ENCODE measurements at regions not wholly inside any gene's neighbourhood (a gene's known extent, or its start where the extent isn't known, plus 50 kb on each side); places are given as distances from the start of the nearest gene placed in this dataset.

DNA sequence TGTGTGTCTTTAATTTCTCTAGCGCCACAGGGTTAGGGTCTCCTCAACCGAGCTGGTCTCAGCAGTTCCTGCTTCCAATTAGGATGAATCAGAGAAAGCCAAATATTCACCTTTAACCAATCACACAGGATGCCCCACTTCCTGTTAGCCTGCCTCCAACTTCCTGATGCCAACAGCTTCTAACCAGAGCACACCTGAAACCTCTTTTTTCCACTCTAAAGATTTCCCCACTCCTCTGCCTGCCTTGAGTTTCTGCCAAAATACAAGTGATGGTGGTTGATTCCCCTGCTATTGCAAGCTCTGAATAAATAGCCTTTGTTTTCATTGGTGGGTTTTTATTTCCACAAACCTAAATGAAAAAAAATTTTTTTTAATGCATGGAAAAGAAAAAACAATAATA, 144.7 kb upstream of the UST start:
- H3K27ac Mint-ChIP-seq, result no peak overlapping the region
- H3K27me3 Mint-ChIP-seq (ENCODE audit: low read depth in 3 of 3), result peaks cover 6 to 14% (median 11%) of the 10 kb centered on the region in 3 donors
- no peaks in the 10 kb centered on the region for H3K36me3 Mint-ChIP-seq
- DNase-seq, result no peak
- H3K4me1 Mint-ChIP-seq, result no peaks in the 10 kb centered on the region
- H3K4me3 Mint-ChIP-seq, result no peak overlapping the region
- peaks cover 0 to 12% (median 6%) of the 10 kb centered on the region in 6 donors for H3K9me3 Mint-ChIP-seq

DNA sequence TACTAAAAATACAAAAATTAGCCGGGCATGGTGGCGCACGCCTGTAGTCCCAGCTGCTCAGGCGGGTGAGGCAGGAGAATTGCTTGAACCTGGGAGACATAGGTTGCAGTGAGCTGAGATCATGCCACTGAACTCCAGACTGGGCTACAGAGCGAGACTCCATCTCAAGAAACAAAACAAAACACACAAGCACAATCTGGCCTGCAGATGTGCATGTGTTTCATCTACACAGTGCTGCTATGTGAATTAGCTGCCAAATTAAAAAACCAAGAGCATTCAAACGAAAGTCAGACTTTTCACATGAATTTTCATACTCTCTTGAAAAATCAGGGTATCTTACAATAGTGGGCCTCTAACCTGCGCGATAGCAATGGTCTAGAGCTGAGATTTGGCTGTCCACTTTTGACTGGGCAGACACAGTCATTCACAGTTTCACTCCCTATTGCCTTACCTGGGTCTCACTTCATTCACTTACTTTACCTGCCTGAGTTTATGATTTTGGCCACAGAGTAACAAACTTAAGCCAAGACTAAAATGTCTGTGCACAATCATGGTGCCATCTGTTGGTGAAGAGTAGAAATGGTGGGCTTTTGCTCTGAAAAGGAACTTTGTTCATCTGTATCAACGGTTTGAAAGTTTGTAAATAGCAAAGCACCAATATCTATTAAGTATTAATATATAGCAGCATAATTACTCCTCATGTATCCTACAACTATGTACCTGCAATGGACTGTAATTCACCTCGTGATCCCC, 138.5 kb upstream of the UST start:
- Mint-ChIP-seq H3K4me3 (no peak overlapping the region), H3K4me1 (no peaks in the 10 kb centered on the region), H3K27me3 (ENCODE audit: low read depth in 3 of 3) (peaks cover 3 to 8% (median 5%) of the 10 kb centered on the region in 3 donors), H3K9me3 (peaks cover 0 to 2% (median 0%) of the 10 kb centered on the region in 6 donors), H3K36me3 (no peaks in the 10 kb centered on the region), H3K27ac (no peak overlapping the region)
- no peak for DNase-seq

DNA sequence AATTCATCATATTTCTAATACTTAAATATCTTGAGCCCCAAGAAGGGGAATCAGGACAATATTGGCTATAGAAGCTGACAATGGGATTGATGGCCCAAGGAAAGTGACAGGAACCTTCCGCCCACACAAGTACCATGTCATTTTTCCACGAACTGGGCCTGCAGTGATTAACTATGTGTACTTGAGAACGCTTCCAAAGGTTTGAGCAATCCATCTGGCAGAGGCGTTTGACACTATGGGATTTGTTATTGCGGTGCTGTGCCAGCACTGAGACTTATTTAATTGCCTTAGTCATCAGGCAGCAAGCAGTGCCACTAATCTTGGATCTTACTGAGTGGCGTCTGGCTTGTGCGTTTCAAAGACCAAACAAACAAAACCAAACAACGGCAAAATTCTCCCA, 135.6 kb upstream of the UST start:
- Mint-ChIP-seq H3K4me1 (no peaks in the 10 kb centered on the region), H3K4me3 (no peak overlapping the region), H3K27me3 (ENCODE audit: low read depth in 3 of 3) (peaks cover 2 to 10% (median 5%) of the 10 kb centered on the region in 3 donors), H3K27ac (no peak overlapping the region), H3K36me3 (no peaks in the 10 kb centered on the region), H3K9me3 (no peaks in the 10 kb centered on the region)
- no peak for DNase-seq

DNA sequence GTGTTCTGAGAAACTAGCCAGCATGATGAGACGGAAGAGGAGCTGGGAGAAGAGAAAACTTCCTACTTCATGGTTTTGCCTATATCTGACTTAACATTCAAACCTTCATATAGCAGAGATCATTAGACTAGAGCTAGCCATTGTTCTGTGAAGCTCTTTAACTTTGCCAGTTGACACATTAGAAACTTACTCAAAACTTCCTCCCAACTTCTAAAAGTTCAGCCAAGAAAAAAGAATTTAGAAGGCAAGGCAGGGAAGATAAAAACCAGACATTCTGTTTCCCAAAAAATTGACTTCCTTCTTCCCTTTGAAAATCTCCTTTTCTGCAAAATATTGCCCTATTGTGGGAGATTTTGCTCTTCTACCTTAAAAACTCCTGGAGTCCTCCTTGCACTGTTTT, 134.8 kb upstream of the UST start:
- Mint-ChIP-seq H3K27ac (no peak overlapping the region), H3K36me3 (no peaks in the 10 kb centered on the region), H3K4me1 (peaks cover 0 to under 1% of the 10 kb centered on the region in 2 donors), H3K9me3 (no peaks in the 10 kb centered on the region), H3K4me3 (no peak overlapping the region), H3K27me3 (ENCODE audit: low read depth in 3 of 3) (peaks cover 4 to 10% (median 5%) of the 10 kb centered on the region in 3 donors)
- DNase-seq, result no peak

DNA sequence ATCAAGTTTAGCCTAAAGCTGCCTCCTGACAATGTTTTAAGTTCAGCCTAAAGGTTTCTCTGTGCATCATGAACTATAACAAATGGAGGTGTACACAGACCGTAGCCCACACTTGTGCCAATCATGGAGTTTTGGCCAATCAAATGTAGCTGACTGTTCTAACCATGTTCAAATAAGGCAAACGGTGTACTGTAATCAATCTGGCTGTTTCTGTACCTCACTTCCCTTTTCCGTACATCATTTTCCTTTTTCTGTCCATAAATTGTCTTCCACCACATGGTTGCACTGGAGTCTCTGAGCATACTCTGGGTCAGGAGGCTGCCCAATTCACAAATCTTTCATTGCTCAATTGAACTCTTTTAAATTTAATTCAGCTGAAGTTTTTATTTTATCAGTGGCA, 132.2 kb upstream of the UST start:
- no peak overlapping the region for H3K4me3 Mint-ChIP-seq
- peaks cover 12 to 13% of the 10 kb centered on the region in 2 donors for H3K4me1 Mint-ChIP-seq
- no peaks in the 10 kb centered on the region for H3K36me3 Mint-ChIP-seq
- no peak for DNase-seq
- peaks cover 6 to 17% (median 6%) of the 10 kb centered on the region in 3 donors for H3K27me3 Mint-ChIP-seq (ENCODE audit: low read depth in 3 of 3)
- no peaks in the 10 kb centered on the region for H3K9me3 Mint-ChIP-seq
- no peak overlapping the region for H3K27ac Mint-ChIP-seq

DNA sequence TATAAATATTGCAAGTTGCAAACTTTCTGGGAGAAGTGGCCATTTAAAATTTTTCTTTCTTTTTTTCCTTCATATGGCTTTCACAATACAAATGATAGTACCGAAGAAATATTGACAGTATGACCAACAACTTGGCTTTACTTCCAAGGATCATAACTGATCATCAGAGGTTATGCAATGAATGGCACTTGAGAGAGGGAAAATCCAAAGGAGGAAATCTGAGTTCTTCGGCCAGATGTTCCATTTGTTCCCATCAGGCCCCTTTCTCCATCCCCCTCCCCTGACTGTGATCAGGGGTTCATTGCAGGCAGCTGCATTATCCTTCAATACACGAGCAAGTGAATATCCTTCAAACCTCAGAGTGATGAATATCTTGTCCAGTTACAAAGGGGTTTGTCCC, 130.0 kb upstream of the UST start:
- no peak overlapping the region for H3K4me3 Mint-ChIP-seq
- peaks cover 12 to 13% of the 10 kb centered on the region in 2 donors for H3K4me1 Mint-ChIP-seq
- no peak for DNase-seq
- no peaks in the 10 kb centered on the region for H3K36me3 Mint-ChIP-seq
- no peaks in the 10 kb centered on the region for H3K9me3 Mint-ChIP-seq
- H3K27me3 Mint-ChIP-seq (ENCODE audit: low read depth in 3 of 3), result peaks cover 6 to 16% (median 6%) of the 10 kb centered on the region in 3 donors
- no peak overlapping the region for H3K27ac Mint-ChIP-seq

DNA sequence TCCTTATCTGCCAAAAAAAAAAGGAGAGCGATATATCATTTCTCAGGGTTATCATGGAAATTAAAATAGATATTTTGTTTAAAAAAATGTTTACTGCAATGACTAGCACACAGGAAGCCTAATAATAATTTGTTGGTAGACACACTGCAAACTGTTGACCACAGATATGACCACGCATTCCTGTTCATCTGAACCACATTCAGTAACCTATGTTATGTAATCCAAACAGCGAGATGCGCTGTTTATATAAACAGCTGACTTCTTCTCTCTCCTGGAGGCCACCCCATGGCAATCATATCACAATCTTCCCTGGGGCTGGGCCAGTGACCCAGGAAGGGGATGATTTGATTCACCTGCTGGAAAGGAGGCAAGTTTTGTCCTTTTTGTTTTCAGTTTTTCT, 129.3 kb upstream of the UST start:
- Mint-ChIP-seq H3K27ac (no peak overlapping the region), H3K9me3 (no peaks in the 10 kb centered on the region), H3K36me3 (no peaks in the 10 kb centered on the region), H3K4me3 (peak overlapping the region in 2 of 5 donors; percentile 1 to 25), H3K4me1 (peaks cover 12 to 13% of the 10 kb centered on the region in 2 donors), H3K27me3 (ENCODE audit: low read depth in 3 of 3) (peaks cover 6 to 14% (median 8%) of the 10 kb centered on the region in 3 donors)
- DNase-seq, result peak in 2 of 3 donors; percentile 5 to 13

DNA sequence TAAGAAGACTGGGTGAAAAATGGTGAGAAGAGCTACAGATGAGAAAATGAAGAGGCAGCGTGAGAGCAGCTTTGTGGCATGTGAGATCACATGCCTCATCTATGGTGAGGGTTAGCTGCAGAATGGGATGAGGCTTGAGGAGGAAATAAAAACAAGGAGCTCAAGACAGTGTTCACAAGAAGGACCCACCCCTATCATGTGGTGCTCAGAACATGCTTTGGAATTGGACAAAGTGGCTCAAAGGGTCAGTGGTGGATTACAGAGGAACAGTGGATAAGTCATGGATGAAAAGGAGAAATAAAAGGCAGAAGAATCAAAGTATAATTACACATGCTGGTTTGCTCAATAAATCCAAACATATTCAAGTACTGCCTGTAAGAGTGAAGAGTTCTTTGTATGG, 126.9 kb upstream of the UST start:
- H3K36me3 Mint-ChIP-seq, result no peaks in the 10 kb centered on the region
- no peak for DNase-seq
- H3K27me3 Mint-ChIP-seq (ENCODE audit: low read depth in 3 of 3), result peaks cover 4 to 11% (median 6%) of the 10 kb centered on the region in 3 donors
- peaks cover 12 to 13% of the 10 kb centered on the region in 2 donors for H3K4me1 Mint-ChIP-seq
- no peak overlapping the region for H3K4me3 Mint-ChIP-seq
- H3K27ac Mint-ChIP-seq, result no peak overlapping the region
- H3K9me3 Mint-ChIP-seq, result no peaks in the 10 kb centered on the region

DNA sequence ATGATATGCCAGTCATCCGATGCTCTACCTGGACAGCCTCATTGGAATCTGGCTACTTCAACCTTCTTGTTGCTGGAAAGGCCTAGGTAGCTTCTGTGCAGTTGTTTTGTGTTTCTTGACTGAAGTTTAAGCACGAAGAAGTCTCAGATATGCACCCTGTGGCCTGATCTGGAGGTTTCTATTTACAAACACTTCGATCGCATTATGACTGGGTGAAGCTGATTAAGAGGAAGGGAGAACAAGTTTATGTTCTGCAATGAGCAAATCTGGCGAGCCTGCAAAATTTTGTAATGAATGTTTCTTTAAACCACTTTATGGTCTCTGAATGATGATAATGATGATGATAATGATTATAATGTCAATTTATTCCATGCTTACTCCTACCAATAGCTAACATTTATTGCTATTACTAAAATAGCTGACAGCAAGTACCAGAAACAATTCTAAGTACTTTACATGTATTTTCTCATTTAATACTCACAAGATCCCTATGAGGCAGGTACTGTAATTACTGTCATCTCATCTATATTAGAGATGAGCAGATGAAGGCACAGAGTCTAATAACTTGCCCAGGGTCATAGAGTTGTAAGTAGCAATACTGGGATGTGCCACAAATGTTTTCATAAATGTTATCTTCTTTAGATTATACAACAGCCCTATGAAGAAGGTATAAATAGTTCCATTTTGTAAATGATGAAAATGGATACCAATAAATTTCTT, 126.1 kb upstream of the UST start:
- Mint-ChIP-seq H3K4me3 (no peak overlapping the region), H3K9me3 (no peaks in the 10 kb centered on the region), H3K27me3 (ENCODE audit: low read depth in 3 of 3) (peaks cover 4 to 11% (median 8%) of the 10 kb centered on the region in 3 donors), H3K27ac (no peak overlapping the region), H3K36me3 (no peaks in the 10 kb centered on the region), H3K4me1 (peaks cover 12 to 13% of the 10 kb centered on the region in 2 donors)
- no peak for DNase-seq

DNA sequence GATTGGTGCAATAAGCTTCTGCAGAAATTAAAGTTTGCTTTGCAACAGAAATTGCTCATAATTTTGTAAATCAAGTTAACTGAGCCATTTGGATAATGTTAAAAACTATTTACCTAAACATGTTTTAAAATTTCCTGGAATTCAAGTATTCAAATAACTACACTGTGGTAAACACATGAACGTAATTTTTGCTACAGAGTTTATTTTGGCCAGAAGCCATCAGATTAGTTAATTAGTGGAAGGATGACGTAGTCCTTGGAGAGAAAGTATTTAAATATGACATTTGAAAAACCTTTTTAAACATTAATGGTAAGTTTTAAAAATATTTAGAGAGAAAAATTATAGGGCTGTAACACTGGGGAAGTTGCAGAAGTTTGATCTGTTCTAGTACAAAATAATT, 121.2 kb upstream of the UST start:
- Mint-ChIP-seq H3K9me3 (no peaks in the 10 kb centered on the region), H3K36me3 (no peaks in the 10 kb centered on the region), H3K27ac (no peak overlapping the region), H3K4me3 (no peak overlapping the region), H3K27me3 (ENCODE audit: low read depth in 3 of 3) (peaks cover 0 to 8% (median under 1%) of the 10 kb centered on the region in 3 donors), H3K4me1 (no peaks in the 10 kb centered on the region)
- DNase-seq, result no peak

DNA sequence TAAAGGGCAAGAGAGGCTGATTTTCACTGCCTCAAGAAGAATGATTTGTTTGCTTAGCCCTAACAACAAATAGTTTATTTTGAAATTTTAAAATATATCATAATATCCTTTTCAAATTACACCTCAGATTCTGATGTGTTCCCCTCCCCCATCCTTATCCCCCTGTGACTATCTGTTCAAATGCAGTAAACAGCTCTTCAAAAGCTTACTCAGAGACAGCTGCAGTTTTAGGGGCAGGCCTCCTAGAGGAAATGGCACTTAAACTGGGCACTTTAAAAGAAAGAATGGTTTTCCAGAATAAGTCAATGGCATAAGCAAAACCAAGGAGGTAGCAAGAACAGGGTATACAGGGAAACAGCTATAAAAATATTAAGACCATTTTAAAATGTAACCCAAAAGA, 118.6 kb upstream of the UST start:
- Mint-ChIP-seq H3K9me3 (no peaks in the 10 kb centered on the region), H3K27me3 (ENCODE audit: low read depth in 3 of 3) (peaks cover 0 to 15% (median 0%) of the 10 kb centered on the region in 3 donors), H3K36me3 (no peaks in the 10 kb centered on the region), H3K27ac (no peak overlapping the region), H3K4me3 (no peak overlapping the region), H3K4me1 (no peaks in the 10 kb centered on the region)
- DNase-seq, result no peak

DNA sequence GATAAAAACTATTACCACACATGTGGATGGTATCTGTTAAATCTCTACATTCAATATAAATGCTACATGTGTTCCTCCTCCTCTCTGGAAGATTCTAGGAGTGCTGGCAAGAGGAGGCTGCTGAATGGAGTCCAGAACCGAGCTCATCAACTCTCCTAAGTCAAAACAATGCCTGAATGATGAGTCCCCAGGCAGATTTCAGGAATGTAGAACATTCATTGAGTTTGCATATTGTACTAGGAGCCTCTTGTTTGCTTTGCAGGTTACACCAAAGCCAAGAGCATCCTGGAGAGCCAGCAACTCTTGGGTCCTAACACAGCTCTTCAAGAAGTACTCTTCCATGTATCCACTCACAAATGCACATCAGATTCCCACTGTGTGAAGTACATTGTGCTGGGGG, 117.6 kb upstream of the UST start:
- no peak for DNase-seq
- Mint-ChIP-seq H3K4me1 (no peaks in the 10 kb centered on the region), H3K9me3 (no peaks in the 10 kb centered on the region), H3K4me3 (no peak overlapping the region), H3K27me3 (ENCODE audit: low read depth in 3 of 3) (peaks cover 0 to 15% (median 4%) of the 10 kb centered on the region in 3 donors), H3K36me3 (no peaks in the 10 kb centered on the region), H3K27ac (no peak overlapping the region)

DNA sequence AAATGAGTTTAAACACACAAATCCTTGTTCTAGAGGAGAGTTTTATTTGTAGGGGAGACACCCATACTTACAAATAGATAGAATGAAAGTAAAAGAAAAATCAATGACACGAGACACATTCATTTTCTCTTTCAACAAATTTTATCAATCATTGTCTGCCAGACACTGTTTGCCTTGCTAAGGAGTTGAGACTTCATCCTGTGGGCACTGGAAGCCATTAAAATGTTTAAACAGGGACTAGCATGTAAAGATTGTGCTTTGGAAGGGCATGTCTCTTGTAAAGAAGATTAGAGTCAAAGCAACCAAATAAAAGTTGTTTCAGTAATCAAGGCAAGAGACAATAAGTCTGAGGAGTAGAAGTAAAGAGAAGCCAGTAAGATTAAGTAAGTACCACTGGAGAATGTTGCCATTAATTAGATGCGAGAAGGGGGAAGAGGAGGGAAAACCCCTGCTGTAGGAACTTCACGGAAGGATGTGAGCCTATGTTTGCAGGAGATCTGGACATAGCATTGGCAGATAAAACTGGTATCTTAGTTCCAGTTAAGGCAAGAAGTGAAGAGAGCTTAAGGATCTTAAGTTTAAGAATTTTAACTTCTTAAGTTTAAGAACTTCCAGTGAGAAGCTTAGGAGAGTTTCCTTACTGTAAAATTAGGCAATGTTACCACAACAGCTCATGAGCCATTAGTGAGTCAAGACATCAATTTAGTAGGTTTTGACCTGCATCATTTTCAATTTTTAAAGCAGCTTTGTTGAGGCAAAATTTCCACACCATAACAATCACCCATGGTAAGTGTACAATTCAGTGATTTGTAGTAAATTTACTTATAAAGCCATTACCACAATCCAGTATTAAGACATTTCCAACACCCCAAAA, 117.0 kb upstream of the UST start:
- Mint-ChIP-seq H3K27ac (no peak overlapping the region), H3K4me3 (no peak overlapping the region), H3K36me3 (no peaks in the 10 kb centered on the region), H3K27me3 (ENCODE audit: low read depth in 3 of 3) (peaks cover 0 to 15% (median 4%) of the 10 kb centered on the region in 3 donors), H3K4me1 (no peaks in the 10 kb centered on the region), H3K9me3 (no peaks in the 10 kb centered on the region)
- DNase-seq, result no peak
